ENCODE measurements at regions not wholly inside any gene's neighbourhood (a gene's known extent, or its start where the extent isn't known, plus 50 kb on each side); places are given as distances from the start of the nearest gene placed in this dataset.

DNA sequence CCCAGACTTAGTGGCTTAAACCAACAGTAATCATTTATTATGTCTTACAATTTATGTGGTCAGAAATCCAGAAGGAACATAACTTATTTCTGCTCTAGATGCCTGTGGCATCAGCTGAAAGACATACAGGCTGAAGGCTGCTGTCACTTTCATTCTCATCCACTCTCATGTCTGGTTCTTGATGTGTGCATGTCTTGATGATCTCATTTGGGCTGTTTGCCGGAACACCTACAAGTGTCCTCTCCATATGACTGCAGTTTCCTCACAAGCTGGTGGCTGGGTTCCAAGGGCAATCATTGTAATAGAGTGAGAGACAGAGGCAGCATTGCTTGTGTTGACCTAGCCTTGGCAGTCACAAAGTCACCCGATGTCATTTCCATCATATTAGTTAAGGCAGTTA is 1375.9 kb upstream of the RAG2 start:
- H3K27me3 ChIP-seq (ENCODE audit: insufficient read depth, low read length) = no peaks in the 10 kb centered on the region
- no peak overlapping the region for H3K4me3 ChIP-seq (replicated peaks in 1 of 2; ENCODE audit: low read depth in 1 of 2, low read length in 2 of 2)
- H3K9me2 ChIP-seq (ENCODE audit: insufficient read depth) = no peaks in the 10 kb centered on the region
- no peaks in the 10 kb centered on the region for H3K4me1 ChIP-seq (ENCODE audit: control insufficient read depth in 1 of 2, insufficient read depth in 2 of 2, low read length in 2 of 2)
- DNase-seq (ENCODE audit: low read depth, low spot score) (no peak), ATAC-seq (no peak)
- H3K36me3 ChIP-seq (ENCODE audit: control insufficient read depth in 1 of 2, insufficient read depth in 2 of 2, low read length in 2 of 2) = no peaks in the 10 kb centered on the region
- H3K27ac ChIP-seq (ENCODE audit: low read depth, low read length) = no peak overlapping the region
- no peak overlapping the region for H3K4me2 ChIP-seq (ENCODE audit: low read length)
- no TSS peak for BruUV-seq (replicated peaks)
- H4K20me1 ChIP-seq (ENCODE audit: insufficient read depth) = no peaks in the 10 kb centered on the region; the same call in 1 of the 2 replicates
- H2AFZ ChIP-seq (ENCODE audit: low read depth, low read length, poor library complexity, severe bottlenecking) = no peak overlapping the region
- intact Hi-C loops (cut with micrococcal nuclease) = no loop called here
- peaks cover 4 to 15% of the 10 kb centered on the region in 2 experiments; a peak in 2 of 4 replicates for H3K9me3 ChIP-seq (ENCODE audit: control insufficient read depth in 1 of 2, insufficient read depth in 1 of 2, low read depth in 1 of 2, low read length in 2 of 2)
- TF ChIP-seq, protein P1, sequence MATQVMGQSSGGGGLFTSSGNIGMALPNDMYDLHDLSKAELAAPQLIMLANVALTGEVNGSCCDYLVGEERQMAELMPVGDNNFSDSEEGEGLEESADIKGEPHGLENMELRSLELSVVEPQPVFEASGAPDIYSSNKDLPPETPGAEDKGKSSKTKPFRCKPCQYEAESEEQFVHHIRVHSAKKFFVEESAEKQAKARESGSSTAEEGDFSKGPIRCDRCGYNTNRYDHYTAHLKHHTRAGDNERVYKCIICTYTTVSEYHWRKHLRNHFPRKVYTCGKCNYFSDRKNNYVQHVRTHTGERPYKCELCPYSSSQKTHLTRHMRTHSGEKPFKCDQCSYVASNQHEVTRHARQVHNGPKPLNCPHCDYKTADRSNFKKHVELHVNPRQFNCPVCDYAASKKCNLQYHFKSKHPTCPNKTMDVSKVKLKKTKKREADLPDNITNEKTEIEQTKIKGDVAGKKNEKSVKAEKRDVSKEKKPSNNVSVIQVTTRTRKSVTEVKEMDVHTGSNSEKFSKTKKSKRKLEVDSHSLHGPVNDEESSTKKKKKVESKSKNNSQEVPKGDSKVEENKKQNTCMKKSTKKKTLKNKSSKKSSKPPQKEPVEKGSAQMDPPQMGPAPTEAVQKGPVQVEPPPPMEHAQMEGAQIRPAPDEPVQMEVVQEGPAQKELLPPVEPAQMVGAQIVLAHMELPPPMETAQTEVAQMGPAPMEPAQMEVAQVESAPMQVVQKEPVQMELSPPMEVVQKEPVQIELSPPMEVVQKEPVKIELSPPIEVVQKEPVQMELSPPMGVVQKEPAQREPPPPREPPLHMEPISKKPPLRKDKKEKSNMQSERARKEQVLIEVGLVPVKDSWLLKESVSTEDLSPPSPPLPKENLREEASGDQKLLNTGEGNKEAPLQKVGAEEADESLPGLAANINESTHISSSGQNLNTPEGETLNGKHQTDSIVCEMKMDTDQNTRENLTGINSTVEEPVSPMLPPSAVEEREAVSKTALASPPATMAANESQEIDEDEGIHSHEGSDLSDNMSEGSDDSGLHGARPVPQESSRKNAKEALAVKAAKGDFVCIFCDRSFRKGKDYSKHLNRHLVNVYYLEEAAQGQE (IDR thresholded peaks at IDR 0.05; ENCODE audit: low read depth) = no peak
- TF ChIP-seq FOSL1 (IDR thresholded peaks at IDR 0.05; ENCODE audit: low read depth) = no peak
- H3K79me2 ChIP-seq (ENCODE audit: insufficient read depth, low read length) = no peaks in the 10 kb centered on the region
- ChIA-PET RAD21 (ENCODE audit: low non-redundant PET in 1 of 2, low total read pairs in 2 of 2, uncharacterized antibody in 2 of 2, unreplicated experiment in 2 of 2) (no interaction called here), CTCF (no interaction called here), POLR2A (no interaction called here)
- H3K9ac ChIP-seq (ENCODE audit: low read length) = no peak overlapping the region

GRCh38 chr11:37972691-37973090 is 1374.7 kb upstream of the RAG2 start:
- TF ChIP-seq ELF1 (IDR thresholded peaks at IDR 0.05; ENCODE audit: borderline replicate concordance, low read depth) (no peak), CEBPB (IDR thresholded peaks at IDR 0.05; ENCODE audit: low read depth) (no peak), ZNF274 (IDR thresholded peaks at IDR 0.05; ENCODE audit: low read depth, low read length) (no peak), SIN3A (IDR thresholded peaks at IDR 0.05; ENCODE audit: low read depth) (no peak), SP1 (IDR thresholded peaks at IDR 0.05; ENCODE audit: low read depth) (no peak), POLR2AphosphoS5 (IDR thresholded peaks at IDR 0.05; ENCODE audit: low read depth, low read length) (no peak), CBX3 (IDR thresholded peaks at IDR 0.05; ENCODE audit: low read depth) (no peak), POLR2A (IDR thresholded peaks at IDR 0.05; ENCODE audit: borderline replicate concordance, extremely low read depth, insufficient read depth, insufficient read length) (no peak), YY1 (IDR thresholded peaks at IDR 0.05; ENCODE audit: extremely low read depth, insufficient replicate concordance, low read depth, low read length) (no peak)
- TF ChIP-seq, protein P2, sequence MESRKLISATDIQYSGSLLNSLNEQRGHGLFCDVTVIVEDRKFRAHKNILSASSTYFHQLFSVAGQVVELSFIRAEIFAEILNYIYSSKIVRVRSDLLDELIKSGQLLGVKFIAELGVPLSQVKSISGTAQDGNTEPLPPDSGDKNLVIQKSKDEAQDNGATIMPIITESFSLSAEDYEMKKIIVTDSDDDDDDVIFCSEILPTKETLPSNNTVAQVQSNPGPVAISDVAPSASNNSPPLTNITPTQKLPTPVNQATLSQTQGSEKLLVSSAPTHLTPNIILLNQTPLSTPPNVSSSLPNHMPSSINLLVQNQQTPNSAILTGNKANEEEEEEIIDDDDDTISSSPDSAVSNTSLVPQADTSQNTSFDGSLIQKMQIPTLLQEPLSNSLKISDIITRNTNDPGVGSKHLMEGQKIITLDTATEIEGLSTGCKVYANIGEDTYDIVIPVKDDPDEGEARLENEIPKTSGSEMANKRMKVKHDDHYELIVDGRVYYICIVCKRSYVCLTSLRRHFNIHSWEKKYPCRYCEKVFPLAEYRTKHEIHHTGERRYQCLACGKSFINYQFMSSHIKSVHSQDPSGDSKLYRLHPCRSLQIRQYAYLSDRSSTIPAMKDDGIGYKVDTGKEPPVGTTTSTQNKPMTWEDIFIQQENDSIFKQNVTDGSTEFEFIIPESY (IDR thresholded peaks at IDR 0.05; ENCODE audit: extremely low read depth, insufficient replicate concordance, low read length) = no peak
- TF ChIP-seq, protein P1 (IDR thresholded peaks at IDR 0.05; ENCODE audit: low read depth) = no peak
- Histone ChIP-seq H3K27ac (ENCODE audit: low read depth, low read length) (no peak overlapping the region), H3K9ac (ENCODE audit: low read length) (no peak overlapping the region), H2AFZ (ENCODE audit: low read depth, low read length, poor library complexity, severe bottlenecking) (no peak overlapping the region), H3K4me1 (ENCODE audit: control insufficient read depth in 1 of 2, insufficient read depth in 2 of 2, low read length in 2 of 2) (no peaks in the 10 kb centered on the region), H3K4me3 (replicated peaks in 1 of 2; ENCODE audit: low read depth in 1 of 2, low read length in 2 of 2) (no peak overlapping the region), H3K4me2 (ENCODE audit: low read length) (no peak overlapping the region), H3K79me2 (ENCODE audit: insufficient read depth, low read length) (no peaks in the 10 kb centered on the region), H3K27me3 (ENCODE audit: insufficient read depth, low read length) (no peaks in the 10 kb centered on the region), H4K20me1 (ENCODE audit: insufficient read depth) (no peaks in the 10 kb centered on the region; the same call in 1 of the 2 replicates), H3K9me2 (ENCODE audit: insufficient read depth) (no peaks in the 10 kb centered on the region), H3K36me3 (ENCODE audit: control insufficient read depth in 1 of 2, insufficient read depth in 2 of 2, low read length in 2 of 2) (no peaks in the 10 kb centered on the region), H3K9me3 (ENCODE audit: control insufficient read depth in 1 of 2, insufficient read depth in 1 of 2, low read depth in 1 of 2, low read length in 2 of 2) (peaks cover 4 to 12% of the 10 kb centered on the region in 2 experiments; a peak in 2 of 4 replicates)
- ATAC-seq = no peak
- ChIA-PET CTCF (no interaction called here), POLR2A (no interaction called here), RAD21 (ENCODE audit: low non-redundant PET in 1 of 2, low total read pairs in 2 of 2, uncharacterized antibody in 2 of 2, unreplicated experiment in 2 of 2) (no interaction called here)
- no peak for DNase-seq (ENCODE audit: low read depth, low spot score)
- intact Hi-C loops (cut with micrococcal nuclease) = no loop called here
- no TSS peak for BruUV-seq (replicated peaks)
